H1 (cell line): ENCODE measurements at regions not wholly inside any gene's neighbourhood (a gene's known extent, or its start where the extent isn't known, plus 50 kb on each side); places are given as distances from the start of the nearest gene placed in this dataset.

Source experiments
- BCL11A ChIP-seq, 2 experiments: IDR thresholded peaks; one replicate each; pipeline ENCODE4 v1.6.1; 2011; ENCODE audit warnings: low read depth in 2 of 2, low read length in 2 of 2, mild to moderate bottlenecking in 2 of 2
- CEBPB ChIP-seq: IDR thresholded peaks from 2 replicates; pipeline ENCODE4 v1.6.1; 2012; ENCODE audit warnings: low read depth, low read length
- CHD2 ChIP-seq: IDR thresholded peaks from 2 replicates; pipeline ENCODE4 v1.6.1; 2012; ENCODE audit warnings: low read length, improper control_type of control experiment
- CTCF ChIP-seq, 3 experiments: IDR thresholded peaks; 1 replicate in 2 of 3; 2 replicates in 1 of 3; pipeline versions ENCODE4 v1.5.1 to v1.6.1; 2011; ENCODE audit warnings: low read length in 3 of 3, mild to moderate bottlenecking in 3 of 3, inconsistent platforms in 2 of 3, low read depth in 1 of 3, moderate library complexity in 1 of 3; ENCODE audit not compliant: insufficient read depth in 1 of 3; ENCODE audit errors: control extremely low read depth in 1 of 3
- EZH2 ChIP-seq: fragments of 200-600 bp; sonication (generic); IDR thresholded peaks from 2 replicates; pipeline ENCODE4 v1.7.1; 2012; ENCODE audit warnings: low read depth, mild to moderate bottlenecking, moderate library complexity, low read length, inconsistent platforms; ENCODE audit not compliant: severe bottlenecking
- KDM1A ChIP-seq: fragments of 200-600, 300-600 bp; sonication (generic); IDR thresholded peaks from 2 replicates; pipeline ENCODE4 v1.7.1; 2016; ENCODE audit warnings: mild to moderate bottlenecking, low read length, borderline replicate concordance
- MAX ChIP-seq: IDR thresholded peaks from 2 replicates; pipeline ENCODE4 v1.6.1; 2012; ENCODE audit warnings: inconsistent platforms
- PHF8 ChIP-seq: fragments of 200-600 bp; sonication (generic); conservative IDR thresholded peaks from 2 replicates; pipeline ENCODE4 v1.7.1; 2012; ENCODE audit warnings: low read depth, mild to moderate bottlenecking, inconsistent platforms, low read length, moderate library complexity
- POLR2A ChIP-seq, 2 experiments: IDR thresholded peaks; 1 replicate in 1 of 2; 2 replicates in 1 of 2; pipeline ENCODE4 v1.6.1; 2011; ENCODE audit warnings: low read depth in 2 of 2, low read length in 2 of 2, mild to moderate bottlenecking in 2 of 2; ENCODE audit errors: control extremely low read depth in 1 of 2
- SRF ChIP-seq: IDR thresholded peaks from 2 replicates; pipeline ENCODE4 v1.6.1; 2011; ENCODE audit warnings: mild to moderate bottlenecking, low read depth, low read length, moderate library complexity
- TAF1 ChIP-seq: IDR thresholded peaks from 2 replicates; pipeline ENCODE4 v1.6.1; 2011; ENCODE audit warnings: mild to moderate bottlenecking, low read depth, low read length
- TCF12 ChIP-seq: IDR thresholded peaks from 2 replicates; pipeline ENCODE4 v1.6.1; 2011; ENCODE audit warnings: low read depth, mild to moderate bottlenecking, low read length
- USF2 ChIP-seq: IDR thresholded peaks from 2 replicates; pipeline ENCODE4 v1.6.1; 2011; ENCODE audit warnings: low read length, improper control_type of control experiment
- ZNF274 ChIP-seq: IDR thresholded peaks from 2 replicates; pipeline ENCODE4 v1.7.0; 2012; ENCODE audit warnings: low read length, borderline replicate concordance; ENCODE audit errors: extremely low read depth

GRCh38 chr11:127711748-127712147 is 711.2 kb upstream of the KIRREL3 start:
- TF ChIP-seq BCL11A (IDR thresholded peaks at IDR 0.05; ENCODE audit: low read depth in 2 of 2, low read length in 2 of 2) (no peak), CTCF (IDR thresholded peaks at IDR 0.05; ENCODE audit: control extremely low read depth in 1 of 3, insufficient read depth in 1 of 3, low read depth in 1 of 3, low read length in 3 of 3) (no peak), CEBPB (no peak), KDM1A (no peak), EZH2 (no peak), ZNF274 (no peak), USF2 (no peak), CHD2 (no peak), MAX (no peak), TAF1 (no peak), POLR2A (IDR thresholded peaks at IDR 0.05; ENCODE audit: control extremely low read depth in 1 of 2, low read depth in 2 of 2, low read length in 2 of 2) (no peak), TCF12 (no peak), PHF8 (no peak), SRF (no peak)
